CD14-positive monocyte (primary cell): ENCODE measurements at regions not wholly inside any gene's neighbourhood (a gene's known extent, or its start where the extent isn't known, plus 50 kb on each side); places are given as distances from the start of the nearest gene placed in this dataset.

Experiments used
- DNase-seq, 3 donors: peaks; one replicate each; pipeline ENCODE4 v3.0.0-alpha.2; 2011 to 2022
- H2AFZ ChIP-seq: 2 replicates; pipeline ENCODE4 v1.6.0; 2012; ENCODE audit warnings: mild to moderate bottlenecking, low read depth, low read length, inconsistent platforms; ENCODE audit not compliant: insufficient read depth, poor library complexity, severe bottlenecking
- H3K27ac ChIP-seq, 2 donors: 1 replicate in 1 of 2; 2 replicates in 1 of 2; pipeline ENCODE4 v1.5.1; 2012 to 2013; ENCODE audit warnings: low read length in 2 of 2, control low read depth in 1 of 2, inconsistent platforms in 1 of 2, low read depth in 1 of 2, mild to moderate bottlenecking in 1 of 2
- H3K27me3 ChIP-seq, 2 donors: one replicate each; pipeline versions ENCODE4 v1.6.0 to v1.6.1; 2011 to 2013; ENCODE audit warnings: low read length in 2 of 2; ENCODE audit not compliant: control insufficient read depth in 2 of 2, insufficient read depth in 2 of 2
- H3K36me3 ChIP-seq, 2 donors: replicated peaks in 1 of 2; 1 replicate in 1 of 2; 2 replicates in 1 of 2; pipeline versions ENCODE4 v1.5.1 to v1.6.1; 2012 to 2013; ENCODE audit warnings: low read length in 2 of 2, control low read depth in 1 of 2, inconsistent platforms in 1 of 2, mild to moderate bottlenecking in 1 of 2; ENCODE audit not compliant: insufficient read depth in 2 of 2, control insufficient read depth in 1 of 2
- H3K4me1 ChIP-seq, 2 donors: 1 replicate in 1 of 2; 2 replicates in 1 of 2; pipeline versions ENCODE4 v1.5.1 to v1.6.1; 2012 to 2013; ENCODE audit warnings: low read length in 2 of 2, control low read depth in 1 of 2, inconsistent platforms in 1 of 2, mild to moderate bottlenecking in 1 of 2, moderate library complexity in 1 of 2; ENCODE audit not compliant: insufficient read depth in 2 of 2, control insufficient read depth in 1 of 2
- H3K4me2 ChIP-seq: replicated peaks from 2 replicates; pipeline ENCODE3; 2012; ENCODE audit warnings: low read length, moderate library complexity, mild to moderate bottlenecking; ENCODE audit not compliant: poor library complexity, severe bottlenecking; ENCODE audit errors: extremely low read depth
- H3K4me3 ChIP-seq, 3 experiments: fragments of 200-600 bp in 1 of 3; sonication (generic) in 1 of 3; replicated peaks in 1 of 3; 1 replicate in 2 of 3; 2 replicates in 1 of 3; pipeline ENCODE4 v1.5.1; 2011 to 2013; ENCODE audit warnings: low read length in 3 of 3, mild to moderate bottlenecking in 3 of 3, control low read depth in 2 of 3, low read depth in 2 of 3, inconsistent platforms in 1 of 3, moderate library complexity in 1 of 3
- H3K79me2 ChIP-seq: 2 replicates; pipeline ENCODE4 v1.6.0; 2012; ENCODE audit warnings: mild to moderate bottlenecking, control low read depth, inconsistent platforms, low read length, moderate library complexity; ENCODE audit not compliant: insufficient read depth
- H3K9ac ChIP-seq: 2 replicates; pipeline ENCODE4 v1.6.0; 2017; ENCODE audit warnings: low read length, mild to moderate bottlenecking; ENCODE audit not compliant: insufficient read depth, poor library complexity, severe bottlenecking
- H3K9me3 ChIP-seq, 2 donors: replicated peaks in 1 of 2; 1 replicate in 1 of 2; 2 replicates in 1 of 2; pipeline versions ENCODE4 v1.5.1 to v1.6.1; 2012 to 2013; ENCODE audit warnings: low read length in 2 of 2, control low read depth in 1 of 2; ENCODE audit not compliant: control insufficient read depth in 1 of 2, insufficient read depth in 1 of 2
- H4K20me1 ChIP-seq: 2 replicates; pipeline ENCODE4 v1.6.0; 2012; ENCODE audit warnings: mild to moderate bottlenecking, low read length, control low read depth, moderate library complexity; ENCODE audit not compliant: insufficient read depth
- H3K27ac Mint-ChIP-seq, 7 donors: one replicate each; pipeline ENCODE4 v1.8.0; 2020; ENCODE audit warnings: mild to moderate bottlenecking in 7 of 7, mixed read lengths in 7 of 7, moderate library complexity in 6 of 7, inconsistent platforms in 2 of 7
- H3K27me3 Mint-ChIP-seq, 3 donors: one replicate each; pipeline ENCODE4 v1.8.0; 2021 to 2022; ENCODE audit warnings: low read depth in 3 of 3, mild to moderate bottlenecking in 3 of 3, mixed read lengths in 3 of 3, moderate library complexity in 3 of 3, inconsistent platforms in 1 of 3
- H3K36me3 Mint-ChIP-seq, 2 donors: one replicate each; pipeline ENCODE4 v1.8.0; 2020; ENCODE audit warnings: mixed read lengths in 2 of 2, inconsistent platforms in 1 of 2, mild to moderate bottlenecking in 1 of 2
- H3K4me1 Mint-ChIP-seq: one replicate; pipeline ENCODE4 v1.8.0; 2020; ENCODE audit warnings: mild to moderate bottlenecking, mixed read lengths
- H3K4me3 Mint-ChIP-seq, 2 donors: one replicate each; pipeline ENCODE4 v1.8.0; 2020; ENCODE audit warnings: mild to moderate bottlenecking in 2 of 2, mixed read lengths in 2 of 2, moderate library complexity in 1 of 2
- H3K9me3 Mint-ChIP-seq, 7 donors: one replicate each; pipeline ENCODE4 v1.8.0; 2020 to 2022; ENCODE audit warnings: mixed read lengths in 7 of 7, mild to moderate bottlenecking in 6 of 7, moderate library complexity in 6 of 7, inconsistent platforms in 2 of 7
- WGBS: methylation state at CpG from one replicate; pipeline ENCODE4 v1.1.5; 2013; ENCODE audit warnings: missing lambda C conversion rate; ENCODE audit not compliant: insufficient coverage; 5-methylcytosine and 5-hydroxymethylcytosine counted together
- intact Hi-C, 2 donors: fragments of 100-400 bp; cut with micrococcal nuclease; formaldehyde crosslinking; loops; one replicate each; pipeline versions ENCODE4 v1.15.0 to v1.15.1; 2023
- TF ChIP-seq, protein P1 (sequence below): fragments of 200-600 bp; IDR thresholded peaks from one replicate; pipeline ENCODE4 v1.8.0; 2022; ENCODE audit warnings: antibody characterized with exemption, mild to moderate bottlenecking

DNA sequence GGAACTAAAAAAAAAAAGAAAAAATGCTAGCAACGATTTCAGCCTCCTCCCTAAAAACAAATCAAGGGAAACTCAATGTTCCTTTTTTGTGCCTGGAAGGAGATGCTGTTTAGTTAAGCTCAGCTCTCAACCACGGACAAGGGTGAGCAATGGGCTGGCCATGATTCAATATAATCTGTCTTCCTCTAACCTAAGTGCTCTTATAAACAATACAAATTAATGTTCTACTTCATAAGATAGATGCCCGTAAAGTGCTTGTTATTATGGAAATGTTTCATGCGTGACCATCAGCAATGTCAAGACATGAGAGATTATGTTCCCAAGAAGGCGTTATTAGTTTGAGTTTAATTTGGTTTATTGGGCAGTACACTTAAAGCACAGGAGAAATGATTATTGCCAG lies 320.3 kb downstream of the SFMBT2 start:
- H3K9me3 ChIP-seq = peaks cover 0 to 5% of the 10 kb centered on the region in 2 donors
- H3K9ac ChIP-seq = no peak overlapping the region
- no peak for DNase-seq
- no CpG with 5 or more reads among the region's 5 CpGs for WGBS
- intact Hi-C loops = no loop called here
- no peak overlapping the region for H2AFZ ChIP-seq
- H3K36me3 ChIP-seq = no peaks in the 10 kb centered on the region
- H3K4me3 ChIP-seq = no peak overlapping the region
- no peak overlapping the region for H3K27ac ChIP-seq
- H3K27me3 Mint-ChIP-seq = peaks cover 0 to 1% (median 0%) of the 10 kb centered on the region in 3 donors
- H4K20me1 ChIP-seq = no peaks in the 10 kb centered on the region
- no peak overlapping the region for H3K27ac Mint-ChIP-seq
- peaks cover 24% of the 10 kb centered on the region for H3K4me1 Mint-ChIP-seq
- H3K79me2 ChIP-seq = no peaks in the 10 kb centered on the region
- H3K27me3 ChIP-seq = no peaks in the 10 kb centered on the region
- no peak overlapping the region for H3K4me2 ChIP-seq
- no peak overlapping the region for H3K4me3 Mint-ChIP-seq
- TF ChIP-seq, protein P1, sequence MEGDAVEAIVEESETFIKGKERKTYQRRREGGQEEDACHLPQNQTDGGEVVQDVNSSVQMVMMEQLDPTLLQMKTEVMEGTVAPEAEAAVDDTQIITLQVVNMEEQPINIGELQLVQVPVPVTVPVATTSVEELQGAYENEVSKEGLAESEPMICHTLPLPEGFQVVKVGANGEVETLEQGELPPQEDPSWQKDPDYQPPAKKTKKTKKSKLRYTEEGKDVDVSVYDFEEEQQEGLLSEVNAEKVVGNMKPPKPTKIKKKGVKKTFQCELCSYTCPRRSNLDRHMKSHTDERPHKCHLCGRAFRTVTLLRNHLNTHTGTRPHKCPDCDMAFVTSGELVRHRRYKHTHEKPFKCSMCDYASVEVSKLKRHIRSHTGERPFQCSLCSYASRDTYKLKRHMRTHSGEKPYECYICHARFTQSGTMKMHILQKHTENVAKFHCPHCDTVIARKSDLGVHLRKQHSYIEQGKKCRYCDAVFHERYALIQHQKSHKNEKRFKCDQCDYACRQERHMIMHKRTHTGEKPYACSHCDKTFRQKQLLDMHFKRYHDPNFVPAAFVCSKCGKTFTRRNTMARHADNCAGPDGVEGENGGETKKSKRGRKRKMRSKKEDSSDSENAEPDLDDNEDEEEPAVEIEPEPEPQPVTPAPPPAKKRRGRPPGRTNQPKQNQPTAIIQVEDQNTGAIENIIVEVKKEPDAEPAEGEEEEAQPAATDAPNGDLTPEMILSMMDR = no peak
- peaks cover 3 to 6% of the 10 kb centered on the region in 2 donors for H3K4me1 ChIP-seq
- peaks cover 0 to 14% (median 8%) of the 10 kb centered on the region in 7 donors for H3K9me3 Mint-ChIP-seq
- no peaks in the 10 kb centered on the region for H3K36me3 Mint-ChIP-seq

DNA sequence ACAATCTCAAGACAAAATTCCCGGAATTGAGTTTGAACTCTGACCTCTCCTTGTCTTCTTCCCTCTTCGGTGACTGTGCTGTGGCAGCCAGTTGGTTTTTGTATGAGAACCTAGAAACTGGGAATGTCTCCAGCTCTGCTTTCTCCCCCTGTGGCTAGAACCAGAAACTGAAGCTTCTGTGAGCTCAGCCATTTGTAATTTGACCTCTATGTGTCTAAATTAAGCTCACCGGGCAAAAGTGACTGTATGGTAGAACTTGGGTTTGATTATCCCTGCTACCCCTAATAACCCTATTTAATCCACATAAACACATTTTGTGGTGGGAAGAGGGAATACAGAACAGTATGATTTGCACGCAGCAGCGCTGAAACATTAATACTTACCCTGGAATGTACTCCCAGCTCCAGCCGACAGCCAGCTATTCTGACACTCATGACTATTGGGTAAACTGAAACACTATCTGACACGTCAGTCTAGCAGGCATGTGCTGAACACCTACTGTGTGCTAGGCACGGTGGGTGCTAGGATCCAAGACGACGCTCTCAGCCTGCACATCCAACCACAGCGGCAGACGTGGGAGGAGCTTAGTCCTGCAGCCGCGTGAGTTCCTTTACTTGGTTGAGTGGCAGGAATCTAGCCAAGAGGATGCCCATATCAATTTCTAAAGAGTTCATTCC lies 324.8 kb downstream of the SFMBT2 start:
- Histone ChIP-seq H3K4me3 (no peak overlapping the region), H3K79me2 (no peaks in the 10 kb centered on the region), H3K36me3 (no peaks in the 10 kb centered on the region), H3K27ac (no peak overlapping the region), H3K4me2 (no peak overlapping the region), H2AFZ (peak overlapping the region; percentile 27), H3K4me1 (peaks cover 39 to 50% of the 10 kb centered on the region in 2 donors), H3K9ac (no peak overlapping the region), H4K20me1 (no peaks in the 10 kb centered on the region), H3K27me3 (no peaks in the 10 kb centered on the region), H3K9me3 (peaks cover 0 to 5% of the 10 kb centered on the region in 2 donors)
- H3K36me3 Mint-ChIP-seq = no peaks in the 10 kb centered on the region
- H3K27ac Mint-ChIP-seq = peak overlapping the region in 1 of 7 donors; percentile 37
- H3K27me3 Mint-ChIP-seq = peaks cover 0 to 1% (median 0%) of the 10 kb centered on the region in 3 donors
- TF ChIP-seq, protein P1 = no peak
- intact Hi-C loops = no loop called here
- H3K9me3 Mint-ChIP-seq = peaks cover 0 to 14% (median 8%) of the 10 kb centered on the region in 7 donors
- no peak for DNase-seq
- 64% methylated on average over 4 of the region's 14 CpGs for WGBS
- H3K4me1 Mint-ChIP-seq = peaks cover 66% of the 10 kb centered on the region
- H3K4me3 Mint-ChIP-seq = no peak overlapping the region
